IMR-90 (cell line): ENCODE measurements at regions not wholly inside any gene's neighbourhood (a gene's known extent, or its start where the extent isn't known, plus 50 kb on each side); places are given as distances from the start of the nearest gene placed in this dataset.

Source experiments
- BHLHE40 ChIP-seq: fragments of 150-350 bp; IDR thresholded peaks from 2 replicates; pipeline ENCODE4 v1.6.1; 2016; ENCODE audit warnings: mild to moderate bottlenecking, low read depth, low read length
- CEBPB ChIP-seq: IDR thresholded peaks from 2 replicates; pipeline ENCODE4 v1.6.1; 2012; ENCODE audit warnings: low read depth, low read length, improper control_type of control experiment
- CHD1 ChIP-seq: IDR thresholded peaks from 2 replicates; pipeline ENCODE4 v1.6.1; 2012; ENCODE audit warnings: low read depth, low read length, improper control_type of control experiment
- CTCF ChIP-seq: conservative IDR thresholded peaks from 2 replicates; pipeline ENCODE4 v1.5.1; 2012; ENCODE audit warnings: mild to moderate bottlenecking, low read depth, low read length, improper control_type of control experiment
- FOS ChIP-seq: fragments of 150-350 bp; IDR thresholded peaks from 2 replicates; pipeline ENCODE4 v1.6.1; 2016; ENCODE audit warnings: low read depth, low read length
- MXI1 ChIP-seq: IDR thresholded peaks from 2 replicates; pipeline ENCODE4 v1.6.1; 2012; ENCODE audit warnings: low read depth, mild to moderate bottlenecking, low read length, moderate library complexity, borderline replicate concordance
- POLR2A ChIP-seq: IDR thresholded peaks from 2 replicates; pipeline ENCODE4 v1.6.1; 2012; ENCODE audit warnings: mild to moderate bottlenecking, low read depth, low read length
- RAD21 ChIP-seq: IDR thresholded peaks from 2 replicates; pipeline ENCODE4 v1.6.1; 2012; ENCODE audit warnings: low read length, improper control_type of control experiment
- RCOR1 ChIP-seq: IDR thresholded peaks from 2 replicates; pipeline ENCODE4 v1.6.1; 2012; ENCODE audit warnings: mild to moderate bottlenecking, low read length, improper control_type of control experiment; ENCODE audit not compliant: insufficient replicate concordance
- SMC3 ChIP-seq: fragments of 150-350 bp; IDR thresholded peaks from 2 replicates; pipeline ENCODE4 v1.6.1; 2016; ENCODE audit warnings: low read depth, mild to moderate bottlenecking, antibody characterized with exemption, low read length, moderate library complexity
- TF ChIP-seq, protein P1 (sequence below): fragments of 150-350 bp; IDR thresholded peaks from 2 replicates; pipeline ENCODE4 v1.6.1; 2017; ENCODE audit warnings: mild to moderate bottlenecking, antibody characterized with exemption, low read length, low read depth
- TF ChIP-seq, protein P2 (sequence below): fragments of 150-350 bp; IDR thresholded peaks from 2 replicates; pipeline ENCODE4 v1.6.1; 2016; ENCODE audit warnings: low read depth, mild to moderate bottlenecking, low read length, moderate library complexity, borderline replicate concordance

DNA sequence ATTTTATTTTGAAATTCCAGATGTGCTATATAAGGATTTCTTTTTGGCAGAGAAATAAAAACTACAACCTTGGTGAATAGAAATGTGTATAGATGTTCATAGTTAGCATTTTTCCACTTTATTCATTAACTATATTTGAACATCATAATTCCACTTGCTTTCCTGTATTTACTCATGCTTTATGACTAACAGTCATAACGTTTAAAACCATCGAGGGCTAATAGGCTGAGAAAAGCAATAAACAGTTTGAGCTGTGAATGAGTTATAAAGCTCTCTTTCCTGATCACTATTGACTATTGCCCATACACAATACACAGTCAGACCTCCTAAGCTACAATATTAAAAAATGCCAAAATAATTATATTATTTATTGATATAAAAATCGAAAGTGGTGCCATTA, 502.1 kb upstream of the RASGRP1 start:
- TF ChIP-seq FOS (no peak), CTCF (no peak), RCOR1 (no peak), MXI1 (no peak), POLR2A (no peak), BHLHE40 (no peak), RAD21 (no peak), CEBPB (no peak), CHD1 (no peak), SMC3 (no peak)
- TF ChIP-seq, protein P1, sequence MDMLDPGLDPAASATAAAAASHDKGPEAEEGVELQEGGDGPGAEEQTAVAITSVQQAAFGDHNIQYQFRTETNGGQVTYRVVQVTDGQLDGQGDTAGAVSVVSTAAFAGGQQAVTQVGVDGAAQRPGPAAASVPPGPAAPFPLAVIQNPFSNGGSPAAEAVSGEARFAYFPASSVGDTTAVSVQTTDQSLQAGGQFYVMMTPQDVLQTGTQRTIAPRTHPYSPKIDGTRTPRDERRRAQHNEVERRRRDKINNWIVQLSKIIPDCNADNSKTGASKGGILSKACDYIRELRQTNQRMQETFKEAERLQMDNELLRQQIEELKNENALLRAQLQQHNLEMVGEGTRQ = no peak
- TF ChIP-seq, protein P2, sequence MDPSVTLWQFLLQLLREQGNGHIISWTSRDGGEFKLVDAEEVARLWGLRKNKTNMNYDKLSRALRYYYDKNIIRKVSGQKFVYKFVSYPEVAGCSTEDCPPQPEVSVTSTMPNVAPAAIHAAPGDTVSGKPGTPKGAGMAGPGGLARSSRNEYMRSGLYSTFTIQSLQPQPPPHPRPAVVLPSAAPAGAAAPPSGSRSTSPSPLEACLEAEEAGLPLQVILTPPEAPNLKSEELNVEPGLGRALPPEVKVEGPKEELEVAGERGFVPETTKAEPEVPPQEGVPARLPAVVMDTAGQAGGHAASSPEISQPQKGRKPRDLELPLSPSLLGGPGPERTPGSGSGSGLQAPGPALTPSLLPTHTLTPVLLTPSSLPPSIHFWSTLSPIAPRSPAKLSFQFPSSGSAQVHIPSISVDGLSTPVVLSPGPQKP = no peak
